ENCODE measurements at regions not wholly inside any gene's neighbourhood (a gene's known extent, or its start where the extent isn't known, plus 50 kb on each side); places are given as distances from the start of the nearest gene placed in this dataset.

- H3K79me2 ChIP-seq (ENCODE audit: insufficient read depth): no peaks in the 10 kb centered on the region
- no peak overlapping the region for H3K27ac ChIP-seq (ENCODE audit: low read depth in 2 of 2, low read length in 1 of 2)
- POLR2A ChIA-PET: no interaction called here
- CTCF ChIA-PET: no interaction called here
- no peak for DNase-seq
- no peak overlapping the region for H3K9ac ChIP-seq
- no peaks in the 10 kb centered on the region for H3K36me3 ChIP-seq (replicated peaks in 1 of 2; ENCODE audit: control insufficient read depth in 1 of 2, insufficient read depth in 2 of 2, low read length in 1 of 2)
- H2AFZ ChIP-seq (ENCODE audit: low read depth): no peak overlapping the region
- H3K27me3 ChIP-seq (ENCODE audit: insufficient read depth): no peaks in the 10 kb centered on the region
- WGBS (ENCODE audit: low lambda C conversion rate): 50% methylated on average over 1 of the region's 1 CpG
- no peaks in the 10 kb centered on the region for H3F3A ChIP-seq (replicated peaks; ENCODE audit: insufficient read depth)
- H3K9me3 ChIP-seq: no peaks in the 10 kb centered on the region
- H3K4me1 ChIP-seq (ENCODE audit: control insufficient read depth in 1 of 2, insufficient read depth in 2 of 2, low read depth in 1 of 2, low read length in 1 of 2): no peaks in the 10 kb centered on the region
- H3K4me3 ChIP-seq (ENCODE audit: low read depth in 2 of 2, low read length in 1 of 2): no peak overlapping the region
- no peaks in the 10 kb centered on the region for H3K9me2 ChIP-seq
- no peak overlapping the region for H3K4me2 ChIP-seq
- TF ChIP-seq NRF1 (IDR thresholded peaks at IDR 0.05; ENCODE audit: low read depth, low read length) (no peak), SIN3A (IDR thresholded peaks at IDR 0.05; ENCODE audit: borderline replicate concordance, low read depth, low read length) (no peak), TAF1 (IDR thresholded peaks at IDR 0.05; ENCODE audit: borderline replicate concordance, low read depth, low read length) (no peak)
- no peaks in the 10 kb centered on the region for H4K20me1 ChIP-seq (ENCODE audit: insufficient read depth)
These were observed 1005.8 kb upstream of the ATXN8OS start for GRCh38 chr13:69101841-69102240.

GRCh38 chr13:69094485-69094884 is 1013.1 kb upstream of the ATXN8OS start:
- no peaks in the 10 kb centered on the region for H3K27me3 ChIP-seq (ENCODE audit: insufficient read depth)
- no peaks in the 10 kb centered on the region for H3K9me3 ChIP-seq
- H3K9ac ChIP-seq: no peak overlapping the region
- H3F3A ChIP-seq (replicated peaks; ENCODE audit: insufficient read depth): no peaks in the 10 kb centered on the region
- no peak overlapping the region for H3K27ac ChIP-seq (ENCODE audit: low read depth in 2 of 2, low read length in 1 of 2)
- ChIA-PET POLR2A (no interaction called here), CTCF (interaction anchor here (1.2 kb wide), 1 partner anchor 10 kb away, joined by 3 read pairs; no protein-coding TSS in a partner anchor)
- H3K4me2 ChIP-seq: no peak overlapping the region
- no peak overlapping the region for H2AFZ ChIP-seq (ENCODE audit: low read depth)
- no peaks in the 10 kb centered on the region for H3K9me2 ChIP-seq
- H3K79me2 ChIP-seq (ENCODE audit: insufficient read depth): no peaks in the 10 kb centered on the region
- no peak for DNase-seq
- H3K4me3 ChIP-seq (ENCODE audit: low read depth in 2 of 2, low read length in 1 of 2): no peak overlapping the region
- TF ChIP-seq RAD21 (IDR thresholded peaks at IDR 0.05; ENCODE audit: low read length) (no peak), TEAD4 (IDR thresholded peaks at IDR 0.05; ENCODE audit: borderline replicate concordance, insufficient read depth) (no peak), FOSL2 (IDR thresholded peaks at IDR 0.05; ENCODE audit: borderline replicate concordance, low read depth) (no peak), PBX3 (IDR thresholded peaks at IDR 0.05) (no peak)
- WGBS (ENCODE audit: low lambda C conversion rate): 4% methylated on average over 1 of the region's 1 CpG
- no peaks in the 10 kb centered on the region for H4K20me1 ChIP-seq (ENCODE audit: insufficient read depth)
- no peaks in the 10 kb centered on the region for H3K36me3 ChIP-seq (replicated peaks in 1 of 2; ENCODE audit: control insufficient read depth in 1 of 2, insufficient read depth in 2 of 2, low read length in 1 of 2)
- no peaks in the 10 kb centered on the region for H3K4me1 ChIP-seq (ENCODE audit: control insufficient read depth in 1 of 2, insufficient read depth in 2 of 2, low read depth in 1 of 2, low read length in 1 of 2)

GRCh38 chr13:69092615-69093322 is 1014.9 kb upstream of the ATXN8OS start:
- no peak overlapping the region for H3K4me2 ChIP-seq
- CTCF ChIA-PET: interaction anchor here (1.1 to 1.4 kb wide), 2 partner anchors 16 to 431 kb away, joined by 3 read pairs; no protein-coding TSS in a partner anchor
- no peak overlapping the region for H3K9ac ChIP-seq
- 57% methylated on average over 6 of the region's 6 CpGs for WGBS (ENCODE audit: low lambda C conversion rate)
- no peaks in the 10 kb centered on the region for H3K9me2 ChIP-seq
- H3K27me3 ChIP-seq (ENCODE audit: insufficient read depth): no peaks in the 10 kb centered on the region
- H3K79me2 ChIP-seq (ENCODE audit: insufficient read depth): no peaks in the 10 kb centered on the region
- H3K36me3 ChIP-seq (replicated peaks in 1 of 2; ENCODE audit: control insufficient read depth in 1 of 2, insufficient read depth in 2 of 2, low read length in 1 of 2): no peaks in the 10 kb centered on the region
- POLR2A ChIA-PET: no interaction called here
- no peak overlapping the region for H3K27ac ChIP-seq (ENCODE audit: low read depth in 2 of 2, low read length in 1 of 2)
- H3K9me3 ChIP-seq: no peaks in the 10 kb centered on the region
- H4K20me1 ChIP-seq (ENCODE audit: insufficient read depth): no peaks in the 10 kb centered on the region
- H3F3A ChIP-seq (replicated peaks; ENCODE audit: insufficient read depth): no peaks in the 10 kb centered on the region
- no peaks in the 10 kb centered on the region for H3K4me1 ChIP-seq (ENCODE audit: control insufficient read depth in 1 of 2, insufficient read depth in 2 of 2, low read depth in 1 of 2, low read length in 1 of 2)
- no peak overlapping the region for H2AFZ ChIP-seq (ENCODE audit: low read depth)
- H3K4me3 ChIP-seq (ENCODE audit: low read depth in 2 of 2, low read length in 1 of 2): no peak overlapping the region
- TF ChIP-seq SMC3 (IDR thresholded peaks at IDR 0.05; ENCODE audit: low read depth, low read length): no peak
- TF ChIP-seq RCOR1 (IDR thresholded peaks at IDR 0.05; ENCODE audit: low read length): no peak
- TF ChIP-seq RFX5 (IDR thresholded peaks at IDR 0.05; ENCODE audit: low read length): no peak
- no peak for TF ChIP-seq USF2 (IDR thresholded peaks at IDR 0.05; ENCODE audit: borderline replicate concordance, low read depth, low read length)
- no peak for TF ChIP-seq TEAD4 (IDR thresholded peaks at IDR 0.05; ENCODE audit: borderline replicate concordance, insufficient read depth)
- DNase-seq: no peak

Measured in SK-N-SH (cell line).